ENCODE measurements at regions not wholly inside any gene's neighbourhood (a gene's known extent, or its start where the extent isn't known, plus 50 kb on each side); places are given as distances from the start of the nearest gene placed in this dataset.

- DNase-seq = no peak
Observed at GRCh38 chr13:91148098-91148497, 199.4 kb upstream of the MIR17HG start.

- DNase-seq = no peak
Observed at GRCh38 chr13:91151921-91152320, 195.6 kb upstream of the MIR17HG start.

GRCh38 chr13:91153372-91153771 is 194.1 kb upstream of the MIR17HG start:
- DNase-seq = no peak

- no peak for DNase-seq
Observed at GRCh38 chr13:91154558-91155353, 192.7 kb upstream of the MIR17HG start.

- no peak for DNase-seq
Observed at GRCh38 chr13:91155512-91156114, 191.9 kb upstream of the MIR17HG start.

- no peak for DNase-seq
Observed at GRCh38 chr13:91157273-91158016, 190.0 kb upstream of the MIR17HG start.

- DNase-seq = no peak
Observed at GRCh38 chr13:91158017-91158395, 189.5 kb upstream of the MIR17HG start.

- no peak for DNase-seq
Observed at GRCh38 chr13:91162180-91162579, 185.3 kb upstream of the MIR17HG start.

- no peak for DNase-seq
Observed at GRCh38 chr13:91162589-91162988, 184.9 kb upstream of the MIR17HG start.

- no peak for DNase-seq
Observed at GRCh38 chr13:91165758-91166157, 181.7 kb upstream of the MIR17HG start.

- DNase-seq = no peak
Observed at GRCh38 chr13:91166714-91167511, 180.6 kb upstream of the MIR17HG start.

GRCh38 chr13:91167706-91168385 is 179.6 kb upstream of the MIR17HG start:
- no peak for DNase-seq

GRCh38 chr13:91168386-91168711 is 179.1 kb upstream of the MIR17HG start:
- DNase-seq = no peak

- DNase-seq = no peak
Observed at GRCh38 chr13:91169321-91170050, 178.0 kb upstream of the MIR17HG start.

GRCh38 chr13:91172160-91172559 is 175.3 kb upstream of the MIR17HG start:
- DNase-seq = no peak

GRCh38 chr13:91174886-91175501 is 172.5 kb upstream of the MIR17HG start:
- no peak for DNase-seq

GRCh38 chr13:91178099-91178498 is 169.4 kb upstream of the MIR17HG start:
- DNase-seq = no peak

- no peak for DNase-seq
Observed at GRCh38 chr13:91181892-91182291, 165.6 kb upstream of the MIR17HG start.

- DNase-seq = no peak
Observed at GRCh38 chr13:91184244-91184926, 163.1 kb upstream of the MIR17HG start.

- no peak for DNase-seq
Observed at GRCh38 chr13:91185294-91185863, 162.1 kb upstream of the MIR17HG start.

All from skin of body (tissue), 1 donor.